ENCODE measurements at regions not wholly inside any gene's neighbourhood (a gene's known extent, or its start where the extent isn't known, plus 50 kb on each side); places are given as distances from the start of the nearest gene placed in this dataset.

DNA sequence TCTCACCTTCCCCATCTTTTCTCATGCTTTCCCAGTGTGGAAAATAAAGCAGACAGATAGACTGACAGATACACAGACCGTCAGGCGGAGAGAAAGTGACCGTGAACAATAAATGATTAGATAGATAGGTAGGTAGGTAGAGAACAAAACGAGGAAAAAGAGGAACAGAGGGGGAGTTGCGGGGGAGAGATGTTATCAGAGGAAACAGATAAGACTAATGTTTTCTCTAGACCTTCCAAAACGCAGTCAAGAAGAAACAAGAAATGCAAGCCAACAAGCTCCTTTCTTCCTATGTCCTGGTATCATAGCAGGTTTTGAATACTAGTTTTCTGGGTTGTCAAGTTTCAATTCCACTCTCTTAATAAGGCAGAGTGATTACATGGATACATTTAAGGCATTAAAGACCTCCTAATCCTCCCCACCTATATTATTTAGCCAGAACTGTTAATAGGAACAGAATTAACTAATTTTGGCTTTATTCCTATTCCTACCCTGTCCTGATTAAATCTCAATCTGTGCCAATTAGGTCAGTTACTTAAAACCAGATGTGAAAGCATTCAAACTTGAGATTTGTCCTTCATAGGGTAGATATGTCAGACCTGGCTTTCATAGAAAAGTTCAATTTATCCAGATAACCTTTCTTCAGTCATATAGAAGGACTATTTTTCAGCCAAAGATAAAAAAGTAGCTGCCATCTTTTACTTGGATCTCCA is 89.0 kb upstream of the PTPRR start:
- DNase-seq: no peak

DNA sequence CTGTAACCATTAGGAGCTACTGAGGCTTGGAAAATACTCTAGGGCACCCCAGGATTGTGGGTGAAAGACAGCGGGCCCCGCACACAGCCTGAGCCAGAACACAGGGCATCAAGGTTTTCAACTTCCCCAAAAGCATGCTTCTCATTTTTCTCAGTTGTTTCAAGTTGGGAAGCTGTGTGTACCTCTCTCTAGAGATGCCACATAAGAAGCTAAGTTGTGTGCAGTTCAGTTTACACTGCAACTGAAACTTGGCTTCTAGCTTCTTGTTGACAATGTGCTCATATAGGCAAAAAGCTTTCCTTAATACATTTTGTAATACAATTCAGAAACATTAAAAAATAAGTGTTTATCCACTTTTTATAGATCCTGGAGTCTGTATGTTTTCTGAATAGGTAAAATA is 88.1 kb upstream of the PTPRR start:
- no peak for DNase-seq

GRCh38 chr12:71007781-71008404 is 87.4 kb upstream of the PTPRR start:
- DNase-seq: no peak

- no peak for DNase-seq
Observed at GRCh38 chr12:71007020-71007419, 86.5 kb upstream of the PTPRR start.

DNA sequence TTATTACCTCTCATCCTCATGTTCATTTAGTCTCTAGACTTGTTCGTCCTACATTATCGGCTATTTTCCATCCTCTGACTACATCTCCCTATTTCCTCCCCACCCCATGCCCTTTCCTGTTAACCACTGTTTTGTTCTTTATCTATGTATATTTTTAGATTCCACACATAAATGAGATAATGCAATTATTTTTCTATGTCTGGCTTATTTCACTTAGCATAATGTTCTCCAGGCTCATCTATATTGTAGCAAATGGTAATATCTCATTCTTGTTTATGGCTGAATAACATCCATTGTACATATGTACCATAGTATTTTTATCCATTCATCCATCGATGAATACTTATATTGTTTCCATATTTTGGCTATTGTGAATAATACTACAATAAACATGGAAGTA is 84.6 kb upstream of the PTPRR start:
- DNase-seq: no peak

GRCh38 chr12:71004578-71004977 is 84.0 kb upstream of the PTPRR start:
- no peak for DNase-seq

DNA sequence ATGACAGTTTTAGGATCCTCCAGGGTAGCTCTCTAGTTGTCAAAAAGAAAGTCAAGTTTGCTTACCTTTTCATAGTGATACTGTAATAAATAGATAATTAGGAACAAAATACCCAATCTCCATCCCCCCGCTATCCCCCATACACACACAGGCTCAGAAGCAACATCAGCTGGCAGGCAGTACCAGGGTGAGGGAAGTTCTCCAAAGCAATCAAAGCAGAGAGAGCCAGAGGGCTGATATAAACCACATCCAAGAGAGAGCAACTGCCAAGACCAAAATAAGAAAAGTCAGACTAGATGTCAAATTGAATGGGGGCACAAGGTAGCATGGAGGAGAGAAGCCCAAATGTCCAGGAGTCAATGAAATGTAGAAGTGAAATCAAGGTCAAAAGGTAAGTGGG is 80.2 kb upstream of the PTPRR start:
- DNase-seq: no peak

GRCh38 chr12:71000255-71000654 is 79.7 kb upstream of the PTPRR start:
- no peak for DNase-seq

DNA sequence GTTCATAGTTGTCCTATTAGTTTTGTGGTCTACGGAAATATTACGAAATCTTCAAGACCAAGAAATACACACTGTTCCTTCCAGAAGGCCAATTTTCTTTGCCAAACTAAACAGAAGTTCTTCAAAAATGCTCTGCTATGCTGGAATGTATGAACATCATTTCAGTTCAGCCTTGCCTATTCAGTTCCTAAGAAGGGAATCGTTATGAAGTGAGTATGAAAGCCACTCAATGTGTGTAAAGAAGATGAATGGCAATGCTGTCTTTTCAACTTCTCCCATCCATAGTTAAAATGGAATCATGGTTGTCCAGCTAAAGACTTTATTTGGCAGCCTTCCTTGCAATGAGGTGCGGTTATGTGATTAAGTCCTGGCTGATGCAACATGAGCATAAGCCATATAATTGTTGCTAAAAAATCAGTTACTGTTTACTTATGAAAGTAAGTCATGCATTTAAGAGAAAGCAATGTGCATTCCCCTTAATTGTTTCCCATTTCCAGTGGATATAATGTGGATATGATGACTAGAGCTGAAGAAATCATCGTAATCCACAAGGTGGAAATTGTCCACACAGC is 73.8 kb upstream of the PTPRR start:
- DNase-seq: no peak

DNA sequence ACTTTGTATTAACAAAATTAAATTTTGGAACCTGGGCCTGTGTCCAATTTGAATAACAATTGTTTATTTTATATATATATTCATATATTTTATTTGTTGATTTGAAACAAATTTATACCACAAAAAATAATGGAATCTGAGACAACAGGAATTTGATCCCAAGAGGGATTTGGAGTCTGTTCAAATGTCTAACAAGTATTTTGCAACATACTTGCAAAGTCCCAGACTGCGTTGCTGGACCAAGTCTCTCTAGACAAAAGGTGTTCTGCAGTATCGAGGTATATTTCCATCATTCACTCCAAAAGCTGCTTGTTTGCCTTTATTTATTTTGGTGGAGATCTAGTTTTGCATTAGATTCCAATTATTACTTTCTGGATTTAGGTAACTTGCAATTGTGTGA is 68.7 kb upstream of the PTPRR start:
- no peak for DNase-seq

- DNase-seq: no peak
Observed at GRCh38 chr12:70985850-70986249, 65.3 kb upstream of the PTPRR start.

DNA sequence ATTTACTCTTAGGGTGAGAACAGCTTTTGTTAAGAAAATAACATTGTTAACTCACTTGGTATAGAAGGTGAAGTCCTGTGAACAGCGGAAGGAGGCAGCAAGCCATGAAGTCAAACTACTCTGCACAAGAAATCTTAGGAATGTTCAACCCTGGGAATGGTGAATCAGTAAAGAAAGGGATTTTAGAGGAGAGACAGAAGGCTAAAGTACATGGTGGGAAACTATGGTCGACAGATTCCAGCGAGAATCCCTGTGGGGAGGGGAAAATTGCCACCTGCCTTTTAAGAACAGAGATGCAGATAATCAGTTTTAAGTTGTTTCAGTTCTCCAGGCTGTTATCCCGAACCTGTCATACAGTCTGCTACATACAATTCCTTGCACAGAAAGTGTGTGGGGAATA is 63.2 kb upstream of the PTPRR start:
- no peak for DNase-seq

DNA sequence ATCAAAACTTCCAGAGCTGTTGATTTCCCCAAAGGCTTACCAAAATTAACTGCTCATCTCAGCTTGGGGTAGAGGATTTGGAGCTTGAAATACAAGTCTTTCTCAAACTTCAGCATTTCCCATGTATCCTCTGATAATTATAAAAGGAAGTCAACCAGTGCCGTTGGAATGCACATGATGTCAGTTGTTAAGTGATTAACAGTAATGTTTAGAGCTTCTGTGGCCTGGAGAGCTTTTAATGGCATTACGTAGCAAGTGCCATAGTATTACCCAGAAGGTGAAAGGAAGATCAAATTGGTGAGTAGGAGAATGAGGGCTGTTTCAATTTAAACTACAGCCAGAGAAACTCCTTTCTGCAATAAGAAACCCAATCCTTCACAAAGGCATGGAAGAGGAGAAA is 62.5 kb upstream of the PTPRR start:
- no peak for DNase-seq

GRCh38 chr12:70982286-70982685 is 61.7 kb upstream of the PTPRR start:
- DNase-seq: no peak

- DNase-seq: no peak
Observed at GRCh38 chr12:70971001-70971794, 50.7 kb upstream of the PTPRR start.

All from NCI-H2227 treated with DMSO at 0.1 percent for 48 hours (cell line).